ENCODE measurements at regions not wholly inside any gene's neighbourhood (a gene's known extent, or its start where the extent isn't known, plus 50 kb on each side); places are given as distances from the start of the nearest gene placed in this dataset.

DNA sequence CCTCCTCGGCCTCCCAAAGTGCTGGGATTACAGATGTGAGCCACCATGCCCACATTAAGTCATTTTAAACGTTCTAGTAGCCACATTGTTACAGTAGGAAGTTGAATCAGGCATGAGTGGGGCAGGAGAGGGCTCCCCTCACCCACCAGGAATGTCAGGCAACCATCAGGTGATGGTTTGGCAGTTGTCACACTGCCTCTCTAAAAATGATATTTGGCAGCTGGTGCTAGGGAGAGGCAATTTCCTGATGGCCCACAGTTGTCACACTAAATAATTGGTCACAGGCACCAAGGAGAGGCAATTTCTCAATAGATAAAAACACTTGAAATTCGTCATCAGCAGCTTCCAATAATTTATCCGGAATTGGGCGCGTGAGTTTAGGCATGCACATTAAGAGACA is 79.2 kb upstream of the ABHD2 start:
- TF ChIP-seq YY1 (IDR thresholded peaks at IDR 0.05; ENCODE audit: insufficient read depth, insufficient read length): no peak
- no peak for TF ChIP-seq SUZ12 (IDR thresholded peaks at IDR 0.05; ENCODE audit: extremely low read depth, insufficient read depth, insufficient read length)
